ENCODE measurements at regions not wholly inside any gene's neighbourhood (a gene's known extent, or its start where the extent isn't known, plus 50 kb on each side); places are given as distances from the start of the nearest gene placed in this dataset.

GRCh38 chrY:17067307-17067706 lies 812.7 kb downstream of the CDY2B start:
- Histone ChIP-seq H3K27ac (ENCODE audit: insufficient read depth, low read length, poor library complexity, severe bottlenecking) (no peak overlapping the region), H3K9me3 (ENCODE audit: control insufficient read depth in 2 of 2, low read length in 2 of 2) (peaks cover 0 to 5% of the 10 kb centered on the region in 2 experiments), H3K36me3 (ENCODE audit: control insufficient read depth, insufficient read depth, low read length) (no peaks in the 10 kb centered on the region), H3K4me1 (ENCODE audit: control insufficient read depth, insufficient read depth, low read length, poor library complexity, severe bottlenecking) (no peaks in the 10 kb centered on the region), H3K4me3 (ENCODE audit: low read depth, low read length) (no peak overlapping the region), H3K27me3 (ENCODE audit: control insufficient read depth, insufficient read depth, low read length) (no peaks in the 10 kb centered on the region)
- Mint-ChIP-seq H3K9me3 (peaks cover 0 to 14% (median 0%) of the 10 kb centered on the region in 7 donors), H3K4me1 (peaks cover 0 to 7% (median 0%) of the 10 kb centered on the region in 4 donors), H3K4me3 (no peak overlapping the region), H3K27ac (no peak overlapping the region), H3K36me3 (no peaks in the 10 kb centered on the region), H3K27me3 (no peaks in the 10 kb centered on the region)
- ATAC-seq (ENCODE audit: low read depth in 2 of 2) (no peak), DNase-seq (no peak)

GRCh38 chrY:17053041-17053440 lies 827.0 kb downstream of the CDY2B start:
- H3K4me3 Mint-ChIP-seq: no peak overlapping the region
- H3K27ac ChIP-seq (ENCODE audit: insufficient read depth, low read length, poor library complexity, severe bottlenecking): no peak overlapping the region
- H3K9me3 Mint-ChIP-seq: no peaks in the 10 kb centered on the region
- no peaks in the 10 kb centered on the region for H3K27me3 Mint-ChIP-seq
- no peak overlapping the region for H3K27ac Mint-ChIP-seq
- H3K36me3 ChIP-seq (ENCODE audit: control insufficient read depth, insufficient read depth, low read length): no peaks in the 10 kb centered on the region
- no peak overlapping the region for H3K4me3 ChIP-seq (ENCODE audit: low read depth, low read length)
- no peak for ATAC-seq (ENCODE audit: low read depth in 2 of 2)
- no peak for DNase-seq
- H3K4me1 ChIP-seq (ENCODE audit: control insufficient read depth, insufficient read depth, low read length, poor library complexity, severe bottlenecking): no peaks in the 10 kb centered on the region
- H3K4me1 Mint-ChIP-seq: no peaks in the 10 kb centered on the region
- no peaks in the 10 kb centered on the region for H3K36me3 Mint-ChIP-seq
- H3K27me3 ChIP-seq (ENCODE audit: control insufficient read depth, insufficient read depth, low read length): no peaks in the 10 kb centered on the region
- H3K9me3 ChIP-seq (ENCODE audit: control insufficient read depth in 2 of 2, low read length in 2 of 2): no peaks in the 10 kb centered on the region

- no peaks in the 10 kb centered on the region for H3K4me1 Mint-ChIP-seq
These were observed 829.6 kb downstream of the CDY2B start for GRCh38 chrY:17050374-17050773.

GRCh38 chrY:17045124-17045523 lies 834.9 kb downstream of the CDY2B start:
- Histone ChIP-seq H3K27me3 (ENCODE audit: control insufficient read depth, insufficient read depth, low read length) (no peaks in the 10 kb centered on the region), H3K9me3 (ENCODE audit: control insufficient read depth in 2 of 2, low read length in 2 of 2) (peaks cover 0 to 6% of the 10 kb centered on the region in 2 experiments), H3K36me3 (ENCODE audit: control insufficient read depth, insufficient read depth, low read length) (no peaks in the 10 kb centered on the region), H3K27ac (ENCODE audit: insufficient read depth, low read length, poor library complexity, severe bottlenecking) (no peak overlapping the region), H3K4me1 (ENCODE audit: control insufficient read depth, insufficient read depth, low read length, poor library complexity, severe bottlenecking) (no peaks in the 10 kb centered on the region), H3K4me3 (ENCODE audit: low read depth, low read length) (no peak overlapping the region)
- no peaks in the 10 kb centered on the region for H3K36me3 Mint-ChIP-seq
- H3K27me3 Mint-ChIP-seq: no peaks in the 10 kb centered on the region
- H3K27ac Mint-ChIP-seq: no peak overlapping the region
- DNase-seq (no peak), ATAC-seq (ENCODE audit: low read depth in 2 of 2) (no peak)
- H3K4me3 Mint-ChIP-seq: no peak overlapping the region
- H3K4me1 Mint-ChIP-seq: no peaks in the 10 kb centered on the region
- peaks cover 0 to 2% (median 0%) of the 10 kb centered on the region in 7 donors for H3K9me3 Mint-ChIP-seq

More at GRCh38 chrY:17050374-17050773, 829.6 kb downstream of the CDY2B start:
- Histone ChIP-seq H3K4me3 (ENCODE audit: low read depth, low read length) (no peak overlapping the region), H3K36me3 (ENCODE audit: control insufficient read depth, insufficient read depth, low read length) (no peaks in the 10 kb centered on the region), H3K9me3 (ENCODE audit: control insufficient read depth in 2 of 2, low read length in 2 of 2) (peaks cover 0 to 6% of the 10 kb centered on the region in 2 experiments), H3K27ac (ENCODE audit: insufficient read depth, low read length, poor library complexity, severe bottlenecking) (no peak overlapping the region), H3K27me3 (ENCODE audit: control insufficient read depth, insufficient read depth, low read length) (no peaks in the 10 kb centered on the region), H3K4me1 (ENCODE audit: control insufficient read depth, insufficient read depth, low read length, poor library complexity, severe bottlenecking) (no peaks in the 10 kb centered on the region)
- H3K27me3 Mint-ChIP-seq: no peaks in the 10 kb centered on the region
- DNase-seq (no peak), ATAC-seq (ENCODE audit: low read depth in 2 of 2) (no peak)
- H3K36me3 Mint-ChIP-seq: no peaks in the 10 kb centered on the region
- H3K4me3 Mint-ChIP-seq: no peak overlapping the region
- no peak overlapping the region for H3K27ac Mint-ChIP-seq
- no peaks in the 10 kb centered on the region for H3K9me3 Mint-ChIP-seq

- no peaks in the 10 kb centered on the region for H3K36me3 Mint-ChIP-seq
- no peaks in the 10 kb centered on the region for H3K4me1 Mint-ChIP-seq
- H3K9me3 ChIP-seq (ENCODE audit: control insufficient read depth in 2 of 2, low read length in 2 of 2): peaks cover 0 to 6% of the 10 kb centered on the region in 2 experiments
- H3K27me3 Mint-ChIP-seq: no peaks in the 10 kb centered on the region
- no peaks in the 10 kb centered on the region for H3K36me3 ChIP-seq (ENCODE audit: control insufficient read depth, insufficient read depth, low read length)
- H3K4me3 Mint-ChIP-seq: no peak overlapping the region
- no peak overlapping the region for H3K4me3 ChIP-seq (ENCODE audit: low read depth, low read length)
- H3K27ac ChIP-seq (ENCODE audit: insufficient read depth, low read length, poor library complexity, severe bottlenecking): no peak overlapping the region
- H3K4me1 ChIP-seq (ENCODE audit: control insufficient read depth, insufficient read depth, low read length, poor library complexity, severe bottlenecking): no peaks in the 10 kb centered on the region
- no peak for DNase-seq
- no peak overlapping the region for H3K27ac Mint-ChIP-seq
- peaks cover 0 to 2% (median 0%) of the 10 kb centered on the region in 7 donors for H3K9me3 Mint-ChIP-seq
- no peaks in the 10 kb centered on the region for H3K27me3 ChIP-seq (ENCODE audit: control insufficient read depth, insufficient read depth, low read length)
- no peak for ATAC-seq (ENCODE audit: low read depth in 2 of 2)
These were observed 835.3 kb downstream of the CDY2B start for GRCh38 chrY:17044723-17045122.

GRCh38 chrY:17044272-17044671 lies 835.7 kb downstream of the CDY2B start:
- no peak for ATAC-seq (ENCODE audit: low read depth in 2 of 2)
- H3K9me3 ChIP-seq (ENCODE audit: control insufficient read depth in 2 of 2, low read length in 2 of 2): peaks cover 0 to 6% of the 10 kb centered on the region in 2 experiments

GRCh38 chrY:17038439-17038838 lies 841.6 kb downstream of the CDY2B start:
- Mint-ChIP-seq H3K4me1 (no peaks in the 10 kb centered on the region), H3K9me3 (peaks cover 0 to 2% (median 0%) of the 10 kb centered on the region in 7 donors), H3K27me3 (no peaks in the 10 kb centered on the region)

More at GRCh38 chrY:17044272-17044671, 835.7 kb downstream of the CDY2B start:
- Histone ChIP-seq H3K4me1 (ENCODE audit: control insufficient read depth, insufficient read depth, low read length, poor library complexity, severe bottlenecking) (no peaks in the 10 kb centered on the region), H3K36me3 (ENCODE audit: control insufficient read depth, insufficient read depth, low read length) (no peaks in the 10 kb centered on the region), H3K27me3 (ENCODE audit: control insufficient read depth, insufficient read depth, low read length) (no peaks in the 10 kb centered on the region), H3K27ac (ENCODE audit: insufficient read depth, low read length, poor library complexity, severe bottlenecking) (no peak overlapping the region), H3K4me3 (ENCODE audit: low read depth, low read length) (no peak overlapping the region)
- Mint-ChIP-seq H3K27me3 (no peaks in the 10 kb centered on the region), H3K36me3 (no peaks in the 10 kb centered on the region), H3K4me1 (no peaks in the 10 kb centered on the region), H3K9me3 (peaks cover 0 to 2% (median 0%) of the 10 kb centered on the region in 7 donors), H3K27ac (no peak overlapping the region), H3K4me3 (no peak overlapping the region)
- no peak for DNase-seq

GRCh38 chrY:17018126-17018525 lies 861.9 kb downstream of the CDY2B start:
- no peaks in the 10 kb centered on the region for H3K36me3 Mint-ChIP-seq
- H3K4me1 ChIP-seq (ENCODE audit: control insufficient read depth, insufficient read depth, low read length, poor library complexity, severe bottlenecking): no peaks in the 10 kb centered on the region
- H3K27ac Mint-ChIP-seq: no peak overlapping the region
- H3K4me3 ChIP-seq (ENCODE audit: low read depth, low read length): no peak overlapping the region
- H3K27ac ChIP-seq (ENCODE audit: insufficient read depth, low read length, poor library complexity, severe bottlenecking): no peak overlapping the region
- no peaks in the 10 kb centered on the region for H3K9me3 ChIP-seq (ENCODE audit: control insufficient read depth in 2 of 2, low read length in 2 of 2)
- no peaks in the 10 kb centered on the region for H3K4me1 Mint-ChIP-seq
- H3K27me3 ChIP-seq (ENCODE audit: control insufficient read depth, insufficient read depth, low read length): no peaks in the 10 kb centered on the region
- no peak overlapping the region for H3K4me3 Mint-ChIP-seq
- DNase-seq (no peak), ATAC-seq (ENCODE audit: low read depth in 2 of 2) (no peak)
- no peaks in the 10 kb centered on the region for H3K9me3 Mint-ChIP-seq
- no peaks in the 10 kb centered on the region for H3K27me3 Mint-ChIP-seq
- no peaks in the 10 kb centered on the region for H3K36me3 ChIP-seq (ENCODE audit: control insufficient read depth, insufficient read depth, low read length)

More at GRCh38 chrY:17038439-17038838, 841.6 kb downstream of the CDY2B start:
- no peaks in the 10 kb centered on the region for H3K4me1 ChIP-seq (ENCODE audit: control insufficient read depth, insufficient read depth, low read length, poor library complexity, severe bottlenecking)
- no peak overlapping the region for H3K27ac ChIP-seq (ENCODE audit: insufficient read depth, low read length, poor library complexity, severe bottlenecking)
- H3K36me3 Mint-ChIP-seq: no peaks in the 10 kb centered on the region
- no peaks in the 10 kb centered on the region for H3K27me3 ChIP-seq (ENCODE audit: control insufficient read depth, insufficient read depth, low read length)
- H3K27ac Mint-ChIP-seq: no peak overlapping the region
- H3K36me3 ChIP-seq (ENCODE audit: control insufficient read depth, insufficient read depth, low read length): no peaks in the 10 kb centered on the region
- no peak for DNase-seq
- no peak overlapping the region for H3K4me3 ChIP-seq (ENCODE audit: low read depth, low read length)
- no peaks in the 10 kb centered on the region for H3K9me3 ChIP-seq (ENCODE audit: control insufficient read depth in 2 of 2, low read length in 2 of 2)
- ATAC-seq (ENCODE audit: low read depth in 2 of 2): no peak
- no peak overlapping the region for H3K4me3 Mint-ChIP-seq
